Liver (tissue), 8 donors: ENCODE measurements at regions not wholly inside any gene's neighbourhood (a gene's known extent, or its start where the extent isn't known, plus 50 kb on each side); places are given as distances from the start of the nearest gene placed in this dataset.

Source experiments
- DNase-seq: peaks from one replicate; pipeline ENCODE4 v3.0.0-alpha.2; 2017; ENCODE audit warnings: low spot score
- H3K27ac ChIP-seq, 2 donors: one replicate each; pipeline ENCODE4 v1.7.0; 2013; ENCODE audit warnings: inconsistent platforms in 2 of 2, low read length in 2 of 2, control low read depth in 1 of 2, low read depth in 1 of 2, mild to moderate bottlenecking in 1 of 2
- H3K27me3 ChIP-seq, 4 donors: one replicate each; pipeline versions ENCODE4 v1.6.1 to v1.7.0; 2013; ENCODE audit warnings: low read length in 3 of 4, inconsistent platforms in 1 of 4, mild to moderate bottlenecking in 1 of 4, moderate library complexity in 1 of 4; ENCODE audit not compliant: control insufficient read depth in 4 of 4, insufficient read depth in 4 of 4
- H3K36me3 ChIP-seq, 4 donors: one replicate each; pipeline versions ENCODE4 v1.6.1 to v1.7.0; 2013; ENCODE audit warnings: low read length in 3 of 4, mild to moderate bottlenecking in 3 of 4, low read depth in 1 of 4, moderate library complexity in 1 of 4; ENCODE audit not compliant: control insufficient read depth in 4 of 4, insufficient read depth in 3 of 4
- H3K4me1 ChIP-seq, 4 donors: one replicate each; pipeline versions ENCODE4 v1.6.1 to v1.7.0; 2013; ENCODE audit warnings: low read length in 3 of 4, mild to moderate bottlenecking in 3 of 4, moderate library complexity in 1 of 4; ENCODE audit not compliant: control insufficient read depth in 4 of 4, insufficient read depth in 4 of 4
- H3K4me3 ChIP-seq, 3 donors: one replicate each; pipeline versions ENCODE4 v1.6.1 to v1.7.0; 2013; ENCODE audit warnings: low read length in 3 of 3, control low read depth in 1 of 3, low read depth in 1 of 3, mild to moderate bottlenecking in 1 of 3
- H3K9ac ChIP-seq, 2 donors: one replicate each; pipeline ENCODE4 v1.7.0; 2013; ENCODE audit warnings: low read length in 2 of 2, mild to moderate bottlenecking in 2 of 2, moderate library complexity in 2 of 2, control low read depth in 1 of 2, low read depth in 1 of 2
- H3K9me3 ChIP-seq, 4 donors: one replicate each; pipeline versions ENCODE4 v1.6.1 to v1.7.0; 2013; ENCODE audit warnings: low read length in 3 of 4; ENCODE audit not compliant: control insufficient read depth in 4 of 4
- EGR1 ChIP-seq, 2 donors: IDR thresholded peaks; 2 replicates each; pipeline ENCODE4 v1.6.1; 2016 to 2018; ENCODE audit warnings: antibody characterized with exemption in 2 of 2, low read depth in 2 of 2
- FOXA1 ChIP-seq: IDR thresholded peaks from 2 replicates; pipeline ENCODE4 v1.6.1; 2016; ENCODE audit warnings: antibody characterized with exemption
- FOXA2 ChIP-seq: IDR thresholded peaks from 2 replicates; pipeline ENCODE4 v1.6.1; 2016; ENCODE audit warnings: antibody characterized with exemption
- GABPA ChIP-seq, 2 donors: IDR thresholded peaks in 1 of 2; conservative IDR thresholded peaks in 1 of 2; 2 replicates each; pipeline ENCODE4 v1.6.1; 2016; ENCODE audit warnings: antibody characterized with exemption in 2 of 2, mild to moderate bottlenecking in 1 of 2, moderate library complexity in 1 of 2
- HNF4A ChIP-seq, 2 donors: conservative IDR thresholded peaks; 2 replicates each; pipeline ENCODE4 v1.6.1; 2016; ENCODE audit warnings: antibody characterized with exemption in 2 of 2, mild to moderate bottlenecking in 2 of 2
- HNF4G ChIP-seq: IDR thresholded peaks from 2 replicates; pipeline ENCODE4 v1.6.1; 2016; ENCODE audit warnings: antibody characterized with exemption
- JUND ChIP-seq, 2 donors: IDR thresholded peaks; 2 replicates each; pipeline ENCODE4 v1.6.1; 2016; ENCODE audit warnings: antibody characterized with exemption in 2 of 2
- NR2F2 ChIP-seq: IDR thresholded peaks from 2 replicates; pipeline ENCODE4 v1.6.1; 2016; ENCODE audit warnings: antibody characterized with exemption
- RAD21 ChIP-seq, 2 donors: IDR thresholded peaks; 2 replicates each; pipeline ENCODE4 v1.6.1; 2016; ENCODE audit warnings: antibody characterized with exemption in 2 of 2, mild to moderate bottlenecking in 2 of 2
- RXRA ChIP-seq, 2 donors: IDR thresholded peaks; 2 replicates each; pipeline ENCODE4 v1.6.1; 2017 to 2018; ENCODE audit warnings: antibody characterized with exemption in 2 of 2, mild to moderate bottlenecking in 1 of 2
- SP1 ChIP-seq: IDR thresholded peaks from 2 replicates; pipeline ENCODE4 v1.6.1; 2018; ENCODE audit warnings: antibody characterized with exemption, mild to moderate bottlenecking
- TAF1 ChIP-seq: conservative IDR thresholded peaks from 2 replicates; pipeline ENCODE4 v1.6.1; 2016; ENCODE audit warnings: antibody characterized with exemption, mild to moderate bottlenecking
- YY1 ChIP-seq: IDR thresholded peaks from 2 replicates; pipeline ENCODE4 v1.6.1; 2016; ENCODE audit warnings: antibody characterized with exemption, mild to moderate bottlenecking
- WGBS: extraction: QIAGEN DNeasy Blood & Tissue Kit; methylation state at CpG from one replicate; pipeline ENCODE4 v1.1.7; 2013; 5-methylcytosine and 5-hydroxymethylcytosine counted together
- TF ChIP-seq, protein P1 (sequence below): IDR thresholded peaks from 2 replicates; pipeline ENCODE4 v1.6.1; 2016; ENCODE audit warnings: antibody characterized with exemption, mild to moderate bottlenecking
- TF ChIP-seq, protein P2 (sequence below): IDR thresholded peaks from 2 replicates; pipeline ENCODE4 v1.6.1; 2016; ENCODE audit warnings: antibody characterized with exemption
- TF ChIP-seq, protein P3 (sequence below): fragments of 150-350 bp; IDR thresholded peaks from 2 replicates; pipeline ENCODE4 v1.5.1; 2017; ENCODE audit warnings: improper control_type of control experiment, low read depth, low read length; ENCODE audit not compliant: missing input control
- TF ChIP-seq, protein P4 (sequence below): IDR thresholded peaks from 2 replicates; pipeline ENCODE4 v1.6.1; 2016; ENCODE audit warnings: antibody characterized with exemption
- TF ChIP-seq, protein P5 (sequence below): IDR thresholded peaks from 2 replicates; pipeline ENCODE4 v1.6.1; 2016; ENCODE audit warnings: antibody characterized with exemption
- donor health status: healthy.
- donor health status: healthy.
- donor health status: healthy.
- donor health status: healthy.
- donor health status: healthy.

DNA sequence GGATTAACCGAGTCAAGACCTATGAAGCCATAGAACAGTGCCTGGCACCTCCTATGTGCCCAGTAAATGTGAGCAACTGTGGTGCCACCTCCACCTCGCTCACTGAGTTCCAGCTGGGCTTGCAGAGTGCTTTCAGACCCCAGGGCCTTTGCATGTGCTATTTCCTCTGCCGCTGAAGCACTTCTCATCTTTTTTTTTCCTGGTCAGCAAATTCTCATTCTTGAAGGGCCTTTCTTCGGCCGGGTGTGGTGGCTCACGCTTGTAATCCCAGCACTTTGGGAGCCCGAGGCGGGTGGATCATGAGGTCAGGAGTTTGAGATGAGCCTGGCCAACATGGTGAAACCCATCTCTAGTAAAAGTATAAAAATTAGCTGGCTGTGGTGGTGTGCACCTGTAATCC is 76.5 kb downstream of the MSX1 start (continued):
- TF ChIP-seq, protein P1, sequence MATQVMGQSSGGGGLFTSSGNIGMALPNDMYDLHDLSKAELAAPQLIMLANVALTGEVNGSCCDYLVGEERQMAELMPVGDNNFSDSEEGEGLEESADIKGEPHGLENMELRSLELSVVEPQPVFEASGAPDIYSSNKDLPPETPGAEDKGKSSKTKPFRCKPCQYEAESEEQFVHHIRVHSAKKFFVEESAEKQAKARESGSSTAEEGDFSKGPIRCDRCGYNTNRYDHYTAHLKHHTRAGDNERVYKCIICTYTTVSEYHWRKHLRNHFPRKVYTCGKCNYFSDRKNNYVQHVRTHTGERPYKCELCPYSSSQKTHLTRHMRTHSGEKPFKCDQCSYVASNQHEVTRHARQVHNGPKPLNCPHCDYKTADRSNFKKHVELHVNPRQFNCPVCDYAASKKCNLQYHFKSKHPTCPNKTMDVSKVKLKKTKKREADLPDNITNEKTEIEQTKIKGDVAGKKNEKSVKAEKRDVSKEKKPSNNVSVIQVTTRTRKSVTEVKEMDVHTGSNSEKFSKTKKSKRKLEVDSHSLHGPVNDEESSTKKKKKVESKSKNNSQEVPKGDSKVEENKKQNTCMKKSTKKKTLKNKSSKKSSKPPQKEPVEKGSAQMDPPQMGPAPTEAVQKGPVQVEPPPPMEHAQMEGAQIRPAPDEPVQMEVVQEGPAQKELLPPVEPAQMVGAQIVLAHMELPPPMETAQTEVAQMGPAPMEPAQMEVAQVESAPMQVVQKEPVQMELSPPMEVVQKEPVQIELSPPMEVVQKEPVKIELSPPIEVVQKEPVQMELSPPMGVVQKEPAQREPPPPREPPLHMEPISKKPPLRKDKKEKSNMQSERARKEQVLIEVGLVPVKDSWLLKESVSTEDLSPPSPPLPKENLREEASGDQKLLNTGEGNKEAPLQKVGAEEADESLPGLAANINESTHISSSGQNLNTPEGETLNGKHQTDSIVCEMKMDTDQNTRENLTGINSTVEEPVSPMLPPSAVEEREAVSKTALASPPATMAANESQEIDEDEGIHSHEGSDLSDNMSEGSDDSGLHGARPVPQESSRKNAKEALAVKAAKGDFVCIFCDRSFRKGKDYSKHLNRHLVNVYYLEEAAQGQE: no peak

DNA sequence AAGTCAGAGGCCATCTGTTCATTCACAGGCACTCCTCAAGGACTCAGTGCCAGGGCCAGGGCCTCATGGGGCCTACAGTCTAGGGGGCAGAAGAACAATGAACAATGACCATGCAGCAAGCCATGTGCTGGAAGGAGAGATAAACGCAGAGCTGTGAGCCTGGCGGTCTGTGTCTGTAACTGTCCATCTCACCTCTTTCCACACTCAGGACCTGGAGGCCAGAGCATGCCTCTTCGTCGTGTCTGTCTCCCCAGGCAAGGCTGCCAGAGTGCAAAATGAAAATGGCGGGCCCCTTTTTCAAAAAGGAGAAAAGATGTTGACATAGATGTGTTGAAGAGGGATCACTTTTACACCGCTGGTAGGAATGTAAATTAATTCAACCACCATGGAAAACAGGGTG is 78.5 kb downstream of the MSX1 start:
- Histone ChIP-seq H3K4me1 (no peaks in the 10 kb centered on the region), H3K9ac (no peak overlapping the region), H3K27ac (no peak overlapping the region), H3K27me3 (no peaks in the 10 kb centered on the region), H3K9me3 (no peaks in the 10 kb centered on the region), H3K4me3 (no peak overlapping the region), H3K36me3 (no peaks in the 10 kb centered on the region)
- TF ChIP-seq JUND (IDR thresholded peaks at IDR 0.05) (no peak), GABPA (IDR thresholded peaks at IDR 0.05 in 1 of 2, conservative IDR thresholded peaks at IDR 0.05 in 1 of 2) (no peak), EGR1 (IDR thresholded peaks at IDR 0.05; ENCODE audit: low read depth in 2 of 2) (no peak)
- 79% methylated on average over 6 of the region's 6 CpGs for WGBS
- no peak for DNase-seq

DNA sequence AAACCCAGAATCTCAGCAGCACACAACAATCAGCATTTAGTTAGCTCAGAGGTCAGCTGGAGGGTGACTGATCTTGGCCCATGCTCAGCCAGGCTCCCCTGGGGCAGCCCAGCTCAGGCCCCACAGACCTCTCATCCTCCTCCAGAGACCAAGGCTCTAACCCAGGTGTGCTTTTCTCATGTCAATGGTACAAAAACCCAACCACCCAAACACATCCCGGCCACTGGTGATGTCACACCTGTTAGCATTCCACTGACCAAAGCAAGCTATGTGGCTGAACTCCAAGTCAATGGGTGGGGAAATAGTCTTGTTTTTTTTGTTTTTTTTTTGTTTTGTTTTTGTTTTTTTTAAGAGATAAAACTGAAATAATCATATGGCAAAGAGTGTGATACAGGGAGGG is 77.5 kb downstream of the CYTL1 start:
- DNase-seq: peak; percentile 16
- Histone ChIP-seq H3K4me1 (no peaks in the 10 kb centered on the region), H3K27ac (no peak overlapping the region), H3K27me3 (no peaks in the 10 kb centered on the region), H3K9ac (no peak overlapping the region), H3K9me3 (no peaks in the 10 kb centered on the region), H3K4me3 (no peak overlapping the region), H3K36me3 (no peaks in the 10 kb centered on the region)
- TF ChIP-seq EGR1 (IDR thresholded peaks at IDR 0.05; ENCODE audit: low read depth in 2 of 2) (no peak), SP1 (no peak), HNF4G (no peak), YY1 (no peak), NR2F2 (no peak), HNF4A (conservative IDR thresholded peaks at IDR 0.05) (no peak), RAD21 (IDR thresholded peaks at IDR 0.05) (no peak), GABPA (IDR thresholded peaks at IDR 0.05 in 1 of 2, conservative IDR thresholded peaks at IDR 0.05 in 1 of 2) (no peak), FOXA2 (no peak), TAF1 (no peak), FOXA1 (no peak), JUND (IDR thresholded peaks at IDR 0.05) (no peak), RXRA (IDR thresholded peaks at IDR 0.05) (no peak)
- TF ChIP-seq, protein P2, sequence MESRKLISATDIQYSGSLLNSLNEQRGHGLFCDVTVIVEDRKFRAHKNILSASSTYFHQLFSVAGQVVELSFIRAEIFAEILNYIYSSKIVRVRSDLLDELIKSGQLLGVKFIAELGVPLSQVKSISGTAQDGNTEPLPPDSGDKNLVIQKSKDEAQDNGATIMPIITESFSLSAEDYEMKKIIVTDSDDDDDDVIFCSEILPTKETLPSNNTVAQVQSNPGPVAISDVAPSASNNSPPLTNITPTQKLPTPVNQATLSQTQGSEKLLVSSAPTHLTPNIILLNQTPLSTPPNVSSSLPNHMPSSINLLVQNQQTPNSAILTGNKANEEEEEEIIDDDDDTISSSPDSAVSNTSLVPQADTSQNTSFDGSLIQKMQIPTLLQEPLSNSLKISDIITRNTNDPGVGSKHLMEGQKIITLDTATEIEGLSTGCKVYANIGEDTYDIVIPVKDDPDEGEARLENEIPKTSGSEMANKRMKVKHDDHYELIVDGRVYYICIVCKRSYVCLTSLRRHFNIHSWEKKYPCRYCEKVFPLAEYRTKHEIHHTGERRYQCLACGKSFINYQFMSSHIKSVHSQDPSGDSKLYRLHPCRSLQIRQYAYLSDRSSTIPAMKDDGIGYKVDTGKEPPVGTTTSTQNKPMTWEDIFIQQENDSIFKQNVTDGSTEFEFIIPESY: no peak
- TF ChIP-seq, protein P3, sequence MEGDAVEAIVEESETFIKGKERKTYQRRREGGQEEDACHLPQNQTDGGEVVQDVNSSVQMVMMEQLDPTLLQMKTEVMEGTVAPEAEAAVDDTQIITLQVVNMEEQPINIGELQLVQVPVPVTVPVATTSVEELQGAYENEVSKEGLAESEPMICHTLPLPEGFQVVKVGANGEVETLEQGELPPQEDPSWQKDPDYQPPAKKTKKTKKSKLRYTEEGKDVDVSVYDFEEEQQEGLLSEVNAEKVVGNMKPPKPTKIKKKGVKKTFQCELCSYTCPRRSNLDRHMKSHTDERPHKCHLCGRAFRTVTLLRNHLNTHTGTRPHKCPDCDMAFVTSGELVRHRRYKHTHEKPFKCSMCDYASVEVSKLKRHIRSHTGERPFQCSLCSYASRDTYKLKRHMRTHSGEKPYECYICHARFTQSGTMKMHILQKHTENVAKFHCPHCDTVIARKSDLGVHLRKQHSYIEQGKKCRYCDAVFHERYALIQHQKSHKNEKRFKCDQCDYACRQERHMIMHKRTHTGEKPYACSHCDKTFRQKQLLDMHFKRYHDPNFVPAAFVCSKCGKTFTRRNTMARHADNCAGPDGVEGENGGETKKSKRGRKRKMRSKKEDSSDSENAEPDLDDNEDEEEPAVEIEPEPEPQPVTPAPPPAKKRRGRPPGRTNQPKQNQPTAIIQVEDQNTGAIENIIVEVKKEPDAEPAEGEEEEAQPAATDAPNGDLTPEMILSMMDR: no peak
- TF ChIP-seq, protein P4, sequence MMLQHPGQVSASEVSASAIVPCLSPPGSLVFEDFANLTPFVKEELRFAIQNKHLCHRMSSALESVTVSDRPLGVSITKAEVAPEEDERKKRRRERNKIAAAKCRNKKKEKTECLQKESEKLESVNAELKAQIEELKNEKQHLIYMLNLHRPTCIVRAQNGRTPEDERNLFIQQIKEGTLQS: no peak
- TF ChIP-seq, protein P1: no peak
- TF ChIP-seq, protein P5, sequence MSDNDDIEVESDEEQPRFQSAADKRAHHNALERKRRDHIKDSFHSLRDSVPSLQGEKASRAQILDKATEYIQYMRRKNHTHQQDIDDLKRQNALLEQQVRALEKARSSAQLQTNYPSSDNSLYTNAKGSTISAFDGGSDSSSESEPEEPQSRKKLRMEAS: no peak
- 81% methylated on average over 1 of the region's 1 CpG for WGBS
